HG02870 (cell line): ENCODE measurements at regions not wholly inside any gene's neighbourhood (a gene's known extent, or its start where the extent isn't known, plus 50 kb on each side); places are given as distances from the start of the nearest gene placed in this dataset.
A peak's percentile ranks its signal among the peaks of the same experiment; 100 is the strongest.

Source experiments
- ATAC-seq: cut with Tn5 transposase; IDR thresholded peaks from one replicate; pipeline ENCODE4 v1.9.1; 2021; ENCODE audit warnings: mild to moderate bottlenecking, moderate library complexity; ENCODE audit not compliant: unreplicated experiment

GRCh38 chr2:185145316-185146121 lies 547.2 kb downstream of the ZNF804A start:
- no peak for ATAC-seq

GRCh38 chr2:185147361-185147760 lies 549.0 kb downstream of the ZNF804A start:
- no peak for ATAC-seq

- ATAC-seq, result no peak
Observed at GRCh38 chr2:185152186-185152585, 553.9 kb downstream of the ZNF804A start.

- ATAC-seq, result no peak
Observed at GRCh38 chr2:185161701-185162100, 563.4 kb downstream of the ZNF804A start.

- ATAC-seq, result no peak
Observed at GRCh38 chr2:185174353-185174752, 564.3 kb upstream of the FSIP2 start.

GRCh38 chr2:185179743-185180142 lies 558.9 kb upstream of the FSIP2 start:
- ATAC-seq, result no peak

GRCh38 chr2:185181901-185182300 lies 556.7 kb upstream of the FSIP2 start:
- no peak for ATAC-seq

- no peak for ATAC-seq
Observed at GRCh38 chr2:185185044-185185443, 553.6 kb upstream of the FSIP2 start.

GRCh38 chr2:185187421-185187820 lies 551.2 kb upstream of the FSIP2 start:
- no peak for ATAC-seq

GRCh38 chr2:185188656-185189055 lies 549.9 kb upstream of the FSIP2 start:
- ATAC-seq, result no peak

- ATAC-seq, result no peak
Observed at GRCh38 chr2:185201063-185201462, 537.5 kb upstream of the FSIP2 start.

- ATAC-seq, result no peak
Observed at GRCh38 chr2:185202381-185202780, 536.2 kb upstream of the FSIP2 start.

- ATAC-seq, result no peak
Observed at GRCh38 chr2:185202945-185203528, 535.6 kb upstream of the FSIP2 start.

GRCh38 chr2:185208261-185208660 lies 530.3 kb upstream of the FSIP2 start:
- ATAC-seq, result no peak

- ATAC-seq, result peak; percentile 71
Observed at GRCh38 chr2:185215497-185215896, 523.1 kb upstream of the FSIP2 start.

GRCh38 chr2:185219981-185220380 lies 518.6 kb upstream of the FSIP2 start:
- ATAC-seq, result no peak

GRCh38 chr2:185222311-185222710 lies 516.3 kb upstream of the FSIP2 start:
- ATAC-seq, result no peak

- no peak for ATAC-seq
Observed at GRCh38 chr2:185227391-185227790, 511.2 kb upstream of the FSIP2 start.

GRCh38 chr2:185239491-185239890 lies 499.1 kb upstream of the FSIP2 start:
- ATAC-seq, result no peak

- ATAC-seq, result no peak
Observed at GRCh38 chr2:185240796-185241195, 497.8 kb upstream of the FSIP2 start.

- no peak for ATAC-seq
Observed at GRCh38 chr2:185241556-185241955, 497.0 kb upstream of the FSIP2 start.

- ATAC-seq, result no peak
Observed at GRCh38 chr2:185242462-185242861, 496.1 kb upstream of the FSIP2 start.

GRCh38 chr2:185245216-185245615 lies 493.4 kb upstream of the FSIP2 start:
- no peak for ATAC-seq
